ENCODE measurements at regions not wholly inside any gene's neighbourhood (a gene's known extent, or its start where the extent isn't known, plus 50 kb on each side); places are given as distances from the start of the nearest gene placed in this dataset.
"Not testable (repeated sequence)": the region's sequence is repeated elsewhere in the genome, so short reads cannot be mapped to it uniquely, and the experiment has no call there.

- ATAC-seq: no peak
These were observed 273.5 kb upstream of the ATP5MC3 start for GRCh38 chr2:175454953-175455389.

- no peak for ATAC-seq
These were observed 268.7 kb upstream of the ATP5MC3 start for GRCh38 chr2:175450029-175450760.

GRCh38 chr2:175449616-175450015, 268.1 kb upstream of the ATP5MC3 start:
- no peak for ATAC-seq

- ATAC-seq: no peak
These were observed 264.7 kb upstream of the ATP5MC3 start for GRCh38 chr2:175446201-175446600.

- no peak for ATAC-seq
These were observed 263.8 kb upstream of the ATP5MC3 start for GRCh38 chr2:175445281-175445680.

- no peak for ATAC-seq
These were observed 260.9 kb upstream of the ATP5MC3 start for GRCh38 chr2:175442441-175442840.

- ATAC-seq: no peak
These were observed 259.8 kb upstream of the ATP5MC3 start for GRCh38 chr2:175441181-175441761.

- ATAC-seq: no peak
These were observed 257.9 kb upstream of the ATP5MC3 start for GRCh38 chr2:175439416-175439815.

- ATAC-seq: no peak
These were observed 255.7 kb upstream of the ATP5MC3 start for GRCh38 chr2:175437167-175437566.

GRCh38 chr2:175436076-175436475, 254.6 kb upstream of the ATP5MC3 start:
- no peak for ATAC-seq

GRCh38 chr2:175435012-175435411, 253.5 kb upstream of the ATP5MC3 start:
- ATAC-seq: no peak

GRCh38 chr2:175432793-175433192, 251.3 kb upstream of the ATP5MC3 start:
- ATAC-seq: no peak

- ATAC-seq: no peak
These were observed 250.5 kb upstream of the ATP5MC3 start for GRCh38 chr2:175432021-175432420.

GRCh38 chr2:175431101-175431946, 249.8 kb upstream of the ATP5MC3 start:
- no peak for ATAC-seq

GRCh38 chr2:175430236-175430635, 248.7 kb upstream of the ATP5MC3 start:
- no peak for ATAC-seq

- ATAC-seq: no peak
These were observed 236.8 kb upstream of the ATP5MC3 start for GRCh38 chr2:175418224-175418835.

GRCh38 chr2:175414882-175415487, 233.5 kb upstream of the ATP5MC3 start:
- ATAC-seq: peak; percentile 45

- ATAC-seq: no peak
These were observed 232.8 kb upstream of the ATP5MC3 start for GRCh38 chr2:175414191-175414881.

GRCh38 chr2:175410941-175411340, 229.4 kb upstream of the ATP5MC3 start:
- ATAC-seq: not testable (repeated sequence)

- no peak for ATAC-seq
These were observed 223.3 kb upstream of the ATP5MC3 start for GRCh38 chr2:175404839-175405238.

- no peak for ATAC-seq
These were observed 222.2 kb upstream of the ATP5MC3 start for GRCh38 chr2:175403599-175404221.
